HepG2 (cell line): ENCODE measurements at regions not wholly inside any gene's neighbourhood (a gene's known extent, or its start where the extent isn't known, plus 50 kb on each side); places are given as distances from the start of the nearest gene placed in this dataset.

Source experiments
- POLR2AphosphoS5 ChIP-seq: IDR thresholded peaks from 2 replicates; pipeline ENCODE4 v1.6.1; 2012; ENCODE audit warnings: low read depth, low read length
- TF ChIP-seq, protein P1 (sequence below): sonication (generic); formaldehyde crosslinking; IDR thresholded peaks from 2 replicates; pipeline ENCODE4 v1.4.0; 2020; ENCODE audit warnings: mild to moderate bottlenecking, missing genetic modification reagents

DNA sequence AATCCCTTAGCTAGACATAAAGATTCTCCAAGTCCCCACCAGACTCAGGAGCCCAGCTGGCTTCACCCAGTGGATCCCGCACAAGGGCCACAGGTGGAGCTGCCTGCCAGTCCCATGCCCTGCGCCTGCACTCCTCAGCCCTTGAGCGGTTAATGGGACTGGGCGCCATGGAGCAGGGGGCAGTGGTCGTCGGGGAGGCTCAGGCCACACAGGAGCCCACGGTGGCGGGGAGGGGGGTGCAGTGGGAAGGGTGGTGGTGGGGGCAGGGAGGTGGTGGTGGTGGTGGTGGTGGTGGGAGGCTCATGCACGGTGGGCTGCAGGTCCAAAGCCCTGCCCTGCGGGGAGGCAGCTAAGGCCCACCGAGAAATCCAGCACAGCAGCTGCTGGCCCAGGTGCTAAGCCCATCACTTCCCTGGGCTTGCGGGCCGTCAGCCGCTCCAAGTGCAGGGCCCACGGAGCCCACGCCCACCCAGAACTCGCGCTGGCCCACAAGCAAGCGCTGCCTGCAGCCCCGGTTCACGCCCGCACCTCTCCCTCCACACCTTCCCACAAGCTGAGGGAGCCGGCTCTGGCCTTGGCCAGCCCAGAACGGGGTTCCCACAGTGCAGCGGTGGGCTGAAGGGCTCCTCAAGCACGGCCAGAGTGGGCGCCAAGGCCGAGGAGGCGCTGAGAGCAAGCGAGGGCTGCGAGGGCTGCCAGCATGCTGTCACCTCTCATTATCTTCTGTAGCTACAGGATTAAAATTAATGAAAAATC is 732.5 kb upstream of the POM121L12 start:
- TF ChIP-seq, protein P1, sequence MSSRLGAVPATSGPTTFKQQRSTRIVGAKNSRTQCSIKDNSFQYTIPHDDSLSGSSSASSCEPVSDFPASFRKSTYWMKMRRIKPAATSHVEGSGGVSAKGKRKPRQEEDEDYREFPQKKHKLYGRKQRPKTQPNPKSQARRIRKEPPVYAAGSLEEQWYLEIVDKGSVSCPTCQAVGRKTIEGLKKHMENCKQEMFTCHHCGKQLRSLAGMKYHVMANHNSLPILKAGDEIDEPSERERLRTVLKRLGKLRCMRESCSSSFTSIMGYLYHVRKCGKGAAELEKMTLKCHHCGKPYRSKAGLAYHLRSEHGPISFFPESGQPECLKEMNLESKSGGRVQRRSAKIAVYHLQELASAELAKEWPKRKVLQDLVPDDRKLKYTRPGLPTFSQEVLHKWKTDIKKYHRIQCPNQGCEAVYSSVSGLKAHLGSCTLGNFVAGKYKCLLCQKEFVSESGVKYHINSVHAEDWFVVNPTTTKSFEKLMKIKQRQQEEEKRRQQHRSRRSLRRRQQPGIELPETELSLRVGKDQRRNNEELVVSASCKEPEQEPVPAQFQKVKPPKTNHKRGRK (CRISPR knock-in tag): no peak
- no peak for TF ChIP-seq POLR2AphosphoS5
